SK-N-MC (cell line): ENCODE measurements at regions not wholly inside any gene's neighbourhood (a gene's known extent, or its start where the extent isn't known, plus 50 kb on each side); places are given as distances from the start of the nearest gene placed in this dataset.

Experiments used
- EZH2 ChIP-seq: fragments of 200-600 bp; sonication (generic); IDR thresholded peaks from one replicate; pipeline ENCODE4 v1.6.1; 2017; ENCODE audit warnings: antibody characterized with exemption
- FOXP2 ChIP-seq: optimal IDR thresholded peaks from 2 replicates; pipeline ENCODE3; 2011; ENCODE audit warnings: mild to moderate bottlenecking, moderate library complexity; ENCODE audit not compliant: insufficient read depth; ENCODE audit errors: extremely low read length, control extremely low read depth
- POLR2AphosphoS5 ChIP-seq: IDR thresholded peaks from 2 replicates; pipeline ENCODE4 v1.6.1; 2012; ENCODE audit warnings: mild to moderate bottlenecking, low read depth, low read length, borderline replicate concordance

GRCh38 chr1:87167848-87168525, 160.7 kb upstream of the LMO4 start:
- TF ChIP-seq EZH2 (no peak), POLR2AphosphoS5 (no peak), FOXP2 (no peak)
